ENCODE measurements at regions not wholly inside any gene's neighbourhood (a gene's known extent, or its start where the extent isn't known, plus 50 kb on each side); places are given as distances from the start of the nearest gene placed in this dataset.

DNA sequence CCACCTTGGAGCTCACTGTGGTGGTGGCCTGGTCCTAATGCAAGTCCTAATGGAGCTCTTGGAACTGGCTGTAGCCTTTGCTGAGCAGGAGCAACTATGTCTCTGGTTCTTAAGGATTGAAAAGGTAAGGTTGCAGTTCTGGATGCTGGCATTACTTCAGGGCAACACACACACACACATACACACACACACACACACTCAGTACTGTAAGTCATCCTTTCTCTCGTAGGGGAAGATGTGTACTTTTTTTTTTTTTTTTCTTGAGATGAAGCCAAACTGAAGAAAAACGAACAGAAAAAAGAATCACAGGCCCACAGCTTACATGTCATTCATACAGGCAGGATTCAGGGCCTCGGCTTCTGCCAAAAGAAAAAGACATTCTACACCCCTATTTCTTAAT, 81.1 kb upstream of the RPS23 start:
- TF ChIP-seq, protein P1, sequence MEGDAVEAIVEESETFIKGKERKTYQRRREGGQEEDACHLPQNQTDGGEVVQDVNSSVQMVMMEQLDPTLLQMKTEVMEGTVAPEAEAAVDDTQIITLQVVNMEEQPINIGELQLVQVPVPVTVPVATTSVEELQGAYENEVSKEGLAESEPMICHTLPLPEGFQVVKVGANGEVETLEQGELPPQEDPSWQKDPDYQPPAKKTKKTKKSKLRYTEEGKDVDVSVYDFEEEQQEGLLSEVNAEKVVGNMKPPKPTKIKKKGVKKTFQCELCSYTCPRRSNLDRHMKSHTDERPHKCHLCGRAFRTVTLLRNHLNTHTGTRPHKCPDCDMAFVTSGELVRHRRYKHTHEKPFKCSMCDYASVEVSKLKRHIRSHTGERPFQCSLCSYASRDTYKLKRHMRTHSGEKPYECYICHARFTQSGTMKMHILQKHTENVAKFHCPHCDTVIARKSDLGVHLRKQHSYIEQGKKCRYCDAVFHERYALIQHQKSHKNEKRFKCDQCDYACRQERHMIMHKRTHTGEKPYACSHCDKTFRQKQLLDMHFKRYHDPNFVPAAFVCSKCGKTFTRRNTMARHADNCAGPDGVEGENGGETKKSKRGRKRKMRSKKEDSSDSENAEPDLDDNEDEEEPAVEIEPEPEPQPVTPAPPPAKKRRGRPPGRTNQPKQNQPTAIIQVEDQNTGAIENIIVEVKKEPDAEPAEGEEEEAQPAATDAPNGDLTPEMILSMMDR (IDR thresholded peaks at IDR 0.05; ENCODE audit: insufficient read depth, low read depth, low read length), result no peak
- TF ChIP-seq EZH2 (IDR thresholded peaks at IDR 0.05; ENCODE audit: insufficient read depth, low read length), result no peak
